Panc1 (cell line): ENCODE measurements at regions not wholly inside any gene's neighbourhood (a gene's known extent, or its start where the extent isn't known, plus 50 kb on each side); places are given as distances from the start of the nearest gene placed in this dataset.

ENCODE experiments used
- ATAC-seq: fragments of 200-7000 bp; cut with Tn5 transposase; 2 replicates; pipeline ENCODE4 v1.9.1; 2020; ENCODE audit warnings: mild to moderate bottlenecking, moderate library complexity
- BruUV-seq: library from RNA; stranded (reverse); fragments of 400-500 nt; replicated peaks from 2 replicates; lab custom pipeline; 2021; lab: Mats Ljungman, UMichigan
- CTCF ChIA-PET: fragments of 300-600 bp; sonication (Branson Sonifier 250); formaldehyde crosslinking; loops from one replicate; lab custom pipeline; 2022; ENCODE audit warnings: antibody characterized with exemption; lab: Charles Lee
- POLR2A ChIA-PET: fragments of 300-600 bp; sonication (Branson Sonifier 250); formaldehyde crosslinking; loops from one replicate; lab custom pipeline; 2022; ENCODE audit warnings: antibody characterized with exemption; lab: Charles Lee
- DNase-seq: peaks from one replicate; pipeline ENCODE4 v3.0.0-alpha.2; 2010; ENCODE audit warnings: low read depth, low spot score
- H3K27ac ChIP-seq: 2 replicates; pipeline ENCODE4 v1.5.1; 2011; ENCODE audit warnings: mild to moderate bottlenecking, low read length, inconsistent platforms
- H3K27me3 ChIP-seq: fragments of 200-500 bp; sonication (Bioruptor generic); 2 replicates; pipeline ENCODE4 v1.6.0; 2014; ENCODE audit warnings: low read length, inconsistent platforms; ENCODE audit not compliant: control insufficient read depth, insufficient read depth
- H3K36me3 ChIP-seq: fragments of 200-500 bp; sonication (Bioruptor generic); 2 replicates; pipeline ENCODE4 v1.5.1; 2014; ENCODE audit warnings: inconsistent platforms, mild to moderate bottlenecking, low read length, moderate library complexity; ENCODE audit not compliant: control insufficient read depth, insufficient read depth
- H3K4me1 ChIP-seq: 2 replicates; pipeline ENCODE4 v1.5.1; 2011; ENCODE audit warnings: inconsistent platforms, mild to moderate bottlenecking, low read length, moderate library complexity; ENCODE audit not compliant: control insufficient read depth, insufficient read depth
- H3K4me3 ChIP-seq, 2 experiments: 2 replicates each; pipeline ENCODE4 v1.5.1; 2011 to 2012; ENCODE audit warnings: low read depth in 2 of 2, low read length in 2 of 2, mild to moderate bottlenecking in 2 of 2, inconsistent platforms in 1 of 2, moderate library complexity in 1 of 2
- H3K9me3 ChIP-seq: fragments of 200-500 bp; sonication (Bioruptor generic); 2 replicates; pipeline ENCODE4 v1.5.1; 2014; ENCODE audit warnings: low read depth, mild to moderate bottlenecking, inconsistent platforms, low read length, moderate library complexity; ENCODE audit not compliant: control insufficient read depth, insufficient read depth
- POLR2AphosphoS5 ChIP-seq: IDR thresholded peaks from 2 replicates; pipeline ENCODE4 v1.6.1; 2012; ENCODE audit warnings: mild to moderate bottlenecking, low read depth, low read length, moderate library complexity
- SIN3A ChIP-seq: IDR thresholded peaks from 2 replicates; pipeline ENCODE4 v1.6.1; 2012; ENCODE audit warnings: low read depth, mild to moderate bottlenecking, low read length, moderate library complexity, borderline replicate concordance; ENCODE audit not compliant: insufficient read depth
- TCF7L2 ChIP-seq: IDR thresholded peaks from 2 replicates; pipeline ENCODE4 v1.6.1; 2011; ENCODE audit warnings: mild to moderate bottlenecking, low read depth, low read length, inconsistent platforms
- in situ Hi-C: cut with HindIII; loops from 2 replicates; pipeline ENCODE4 v1.10.0; 2016; ENCODE audit warnings: low sequenced_read_pairs, low pct_unique_long_range_greater_than_20kb
- intact Hi-C: fragments of 100-400 bp; cut with micrococcal nuclease; formaldehyde crosslinking; loops from one replicate; pipeline ENCODE4 v1.10.0; 2022; ENCODE audit not compliant: unreplicated experiment
- TF ChIP-seq, protein P1 (sequence below): fragments of 450-650 bp; IDR thresholded peaks from 2 replicates; pipeline ENCODE4 v1.5.1; 2017; ENCODE audit warnings: mild to moderate bottlenecking
- TF ChIP-seq, protein P2 (sequence below), 2 experiments: IDR thresholded peaks; 2 replicates each; pipeline ENCODE4 v1.6.1; 2011 to 2012; ENCODE audit warnings: low read depth in 2 of 2, control low read depth in 1 of 2, low read length in 1 of 2, mild to moderate bottlenecking in 1 of 2, moderate library complexity in 1 of 2; ENCODE audit not compliant: insufficient read depth in 1 of 2

DNA sequence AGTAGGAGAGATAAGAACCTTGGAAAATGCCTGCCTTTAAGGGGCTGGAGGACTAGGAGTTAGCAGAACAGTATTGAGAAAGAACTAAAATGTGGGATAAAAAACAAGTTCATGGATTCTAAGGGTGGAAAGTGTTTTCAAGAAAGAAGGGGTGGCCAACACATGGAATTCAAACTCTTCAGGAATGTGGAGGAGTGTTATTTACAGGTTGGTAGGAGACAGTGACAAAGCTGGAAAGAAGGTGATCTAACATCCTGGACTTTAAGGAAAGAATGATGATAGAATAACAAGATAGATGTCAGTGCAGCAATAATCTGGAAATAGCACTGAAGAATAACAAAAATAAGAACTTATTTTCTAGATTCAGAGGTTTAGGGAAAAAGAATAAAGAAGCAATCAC is 54.0 kb upstream of the TNFRSF21 start:
- ATAC-seq (no peak), DNase-seq (no peak)
- CTCF ChIA-PET: no interaction called here
- POLR2A ChIA-PET: no interaction called here
- Histone ChIP-seq H3K36me3 (no peaks in the 10 kb centered on the region), H3K4me3 (no peak overlapping the region), H3K9me3 (no peaks in the 10 kb centered on the region), H3K27me3 (no peaks in the 10 kb centered on the region; the same call in 1 of the 2 replicates), H3K4me1 (no peaks in the 10 kb centered on the region), H3K27ac (no peak overlapping the region)
- BruUV-seq: no TSS peak
- intact Hi-C loops: no loop called here
- TF ChIP-seq, protein P1, sequence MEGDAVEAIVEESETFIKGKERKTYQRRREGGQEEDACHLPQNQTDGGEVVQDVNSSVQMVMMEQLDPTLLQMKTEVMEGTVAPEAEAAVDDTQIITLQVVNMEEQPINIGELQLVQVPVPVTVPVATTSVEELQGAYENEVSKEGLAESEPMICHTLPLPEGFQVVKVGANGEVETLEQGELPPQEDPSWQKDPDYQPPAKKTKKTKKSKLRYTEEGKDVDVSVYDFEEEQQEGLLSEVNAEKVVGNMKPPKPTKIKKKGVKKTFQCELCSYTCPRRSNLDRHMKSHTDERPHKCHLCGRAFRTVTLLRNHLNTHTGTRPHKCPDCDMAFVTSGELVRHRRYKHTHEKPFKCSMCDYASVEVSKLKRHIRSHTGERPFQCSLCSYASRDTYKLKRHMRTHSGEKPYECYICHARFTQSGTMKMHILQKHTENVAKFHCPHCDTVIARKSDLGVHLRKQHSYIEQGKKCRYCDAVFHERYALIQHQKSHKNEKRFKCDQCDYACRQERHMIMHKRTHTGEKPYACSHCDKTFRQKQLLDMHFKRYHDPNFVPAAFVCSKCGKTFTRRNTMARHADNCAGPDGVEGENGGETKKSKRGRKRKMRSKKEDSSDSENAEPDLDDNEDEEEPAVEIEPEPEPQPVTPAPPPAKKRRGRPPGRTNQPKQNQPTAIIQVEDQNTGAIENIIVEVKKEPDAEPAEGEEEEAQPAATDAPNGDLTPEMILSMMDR: no peak
- TF ChIP-seq, protein P2, sequence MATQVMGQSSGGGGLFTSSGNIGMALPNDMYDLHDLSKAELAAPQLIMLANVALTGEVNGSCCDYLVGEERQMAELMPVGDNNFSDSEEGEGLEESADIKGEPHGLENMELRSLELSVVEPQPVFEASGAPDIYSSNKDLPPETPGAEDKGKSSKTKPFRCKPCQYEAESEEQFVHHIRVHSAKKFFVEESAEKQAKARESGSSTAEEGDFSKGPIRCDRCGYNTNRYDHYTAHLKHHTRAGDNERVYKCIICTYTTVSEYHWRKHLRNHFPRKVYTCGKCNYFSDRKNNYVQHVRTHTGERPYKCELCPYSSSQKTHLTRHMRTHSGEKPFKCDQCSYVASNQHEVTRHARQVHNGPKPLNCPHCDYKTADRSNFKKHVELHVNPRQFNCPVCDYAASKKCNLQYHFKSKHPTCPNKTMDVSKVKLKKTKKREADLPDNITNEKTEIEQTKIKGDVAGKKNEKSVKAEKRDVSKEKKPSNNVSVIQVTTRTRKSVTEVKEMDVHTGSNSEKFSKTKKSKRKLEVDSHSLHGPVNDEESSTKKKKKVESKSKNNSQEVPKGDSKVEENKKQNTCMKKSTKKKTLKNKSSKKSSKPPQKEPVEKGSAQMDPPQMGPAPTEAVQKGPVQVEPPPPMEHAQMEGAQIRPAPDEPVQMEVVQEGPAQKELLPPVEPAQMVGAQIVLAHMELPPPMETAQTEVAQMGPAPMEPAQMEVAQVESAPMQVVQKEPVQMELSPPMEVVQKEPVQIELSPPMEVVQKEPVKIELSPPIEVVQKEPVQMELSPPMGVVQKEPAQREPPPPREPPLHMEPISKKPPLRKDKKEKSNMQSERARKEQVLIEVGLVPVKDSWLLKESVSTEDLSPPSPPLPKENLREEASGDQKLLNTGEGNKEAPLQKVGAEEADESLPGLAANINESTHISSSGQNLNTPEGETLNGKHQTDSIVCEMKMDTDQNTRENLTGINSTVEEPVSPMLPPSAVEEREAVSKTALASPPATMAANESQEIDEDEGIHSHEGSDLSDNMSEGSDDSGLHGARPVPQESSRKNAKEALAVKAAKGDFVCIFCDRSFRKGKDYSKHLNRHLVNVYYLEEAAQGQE (IDR thresholded peaks at IDR 0.05; ENCODE audit: insufficient read depth in 1 of 2, low read depth in 2 of 2, low read length in 1 of 2): no peak
- in situ Hi-C loops: no loop called here

DNA sequence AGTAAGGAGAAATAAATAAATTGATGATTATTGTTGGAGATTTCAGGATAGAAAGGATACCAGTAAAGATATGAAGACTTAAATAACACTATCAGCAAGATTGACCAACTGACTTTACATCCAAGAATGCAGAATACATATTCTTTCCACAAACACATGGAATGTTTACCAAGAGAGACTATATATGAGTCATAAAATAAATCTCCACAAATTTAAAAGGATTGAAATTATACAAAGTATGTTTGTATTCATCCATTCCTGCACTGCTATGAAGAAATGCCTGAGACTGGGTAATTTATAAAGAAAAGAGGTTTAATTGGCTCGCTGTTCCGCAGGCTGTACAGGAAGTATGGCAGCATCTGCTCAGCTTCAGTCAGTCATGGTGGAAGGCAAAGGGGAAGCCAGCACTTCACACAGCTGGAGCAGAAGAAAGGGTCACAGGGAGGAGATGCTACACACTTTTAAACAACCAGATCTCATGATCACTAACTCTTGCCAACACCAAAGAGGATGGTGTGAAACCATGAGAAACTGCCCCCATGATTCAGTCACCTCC is 56.7 kb upstream of the TNFRSF21 start:
- no TSS peak for BruUV-seq
- Histone ChIP-seq H3K27ac (no peak overlapping the region), H3K27me3 (no peaks in the 10 kb centered on the region), H3K4me3 (no peak overlapping the region), H3K9me3 (no peaks in the 10 kb centered on the region), H3K4me1 (no peaks in the 10 kb centered on the region), H3K36me3 (no peaks in the 10 kb centered on the region)
- POLR2A ChIA-PET: no interaction called here
- CTCF ChIA-PET: no interaction called here
- DNase-seq (no peak), ATAC-seq (no peak)
- TF ChIP-seq, protein P2 (IDR thresholded peaks at IDR 0.05; ENCODE audit: insufficient read depth in 1 of 2, low read depth in 2 of 2, low read length in 1 of 2): no peak
- TF ChIP-seq TCF7L2 (no peak), SIN3A (no peak), POLR2AphosphoS5 (no peak)
- TF ChIP-seq, protein P1: no peak
- in situ Hi-C loops: no loop called here
- intact Hi-C loops: no loop called here
